Thoracic aorta (tissue), 2 donors: ENCODE measurements at regions not wholly inside any gene's neighbourhood (a gene's known extent, or its start where the extent isn't known, plus 50 kb on each side); places are given as distances from the start of the nearest gene placed in this dataset.

ENCODE experiments used
- ATAC-seq: fragments of 150-250 bp; one replicate; pipeline ENCODE4 v1.8.0; 2017; ENCODE audit warnings: low read depth; ENCODE audit not compliant: insufficient number of reproducible peaks, low FRiP score
- DNase-seq: peaks from one replicate; pipeline ENCODE4 v3.0.0-alpha.2; 2020; ENCODE audit warnings: low spot score
- H3K27ac ChIP-seq, 2 donors: fragments of 200-600 bp; sonication (generic); 1 replicate in 1 of 2; 2 replicates in 1 of 2; pipeline ENCODE4 v1.5.1; 2016; ENCODE audit warnings: mild to moderate bottlenecking in 2 of 2, moderate library complexity in 2 of 2
- H3K27me3 ChIP-seq: fragments of 200-600 bp; sonication (generic); replicated peaks from 2 replicates; pipeline ENCODE4 v1.6.0; 2016; ENCODE audit warnings: mild to moderate bottlenecking; ENCODE audit not compliant: insufficient read depth
- H3K36me3 ChIP-seq: fragments of 200-600 bp; sonication (generic); one replicate; pipeline ENCODE4 v1.5.1; 2016
- H3K4me1 ChIP-seq, 2 donors: fragments of 200-600 bp; sonication (generic); 1 replicate in 1 of 2; 2 replicates in 1 of 2; pipeline versions ENCODE4 v1.5.1 to v1.6.0; 2016; ENCODE audit warnings: low read depth in 2 of 2, mild to moderate bottlenecking in 1 of 2; ENCODE audit not compliant: control insufficient read depth in 1 of 2
- H3K4me3 ChIP-seq: fragments of 200-600 bp; sonication (generic); 2 replicates; pipeline ENCODE4 v1.5.1; 2016; ENCODE audit warnings: mild to moderate bottlenecking
- H3K9me3 ChIP-seq: fragments of 200-600 bp; sonication (generic); 2 replicates; pipeline ENCODE4 v1.5.1; 2016
- TF ChIP-seq, protein P1 (sequence below): fragments of 200-600 bp; sonication (generic); IDR thresholded peaks from one replicate; pipeline ENCODE4 v1.5.1; 2019; ENCODE audit warnings: antibody characterized with exemption

DNA sequence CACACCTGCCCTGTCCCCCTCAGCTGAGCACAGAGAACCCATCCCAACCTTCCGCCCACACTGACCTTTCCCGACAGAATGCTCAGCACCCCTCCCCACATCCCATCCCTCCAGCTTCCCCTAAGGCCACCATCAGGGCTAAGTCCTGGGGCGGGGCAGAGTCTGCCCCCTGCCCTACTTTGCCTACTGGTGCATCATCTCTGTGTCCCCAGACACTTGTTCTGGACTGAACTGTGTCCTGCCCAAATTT lies 109.8 kb downstream of the CTTN start:
- TF ChIP-seq, protein P1, sequence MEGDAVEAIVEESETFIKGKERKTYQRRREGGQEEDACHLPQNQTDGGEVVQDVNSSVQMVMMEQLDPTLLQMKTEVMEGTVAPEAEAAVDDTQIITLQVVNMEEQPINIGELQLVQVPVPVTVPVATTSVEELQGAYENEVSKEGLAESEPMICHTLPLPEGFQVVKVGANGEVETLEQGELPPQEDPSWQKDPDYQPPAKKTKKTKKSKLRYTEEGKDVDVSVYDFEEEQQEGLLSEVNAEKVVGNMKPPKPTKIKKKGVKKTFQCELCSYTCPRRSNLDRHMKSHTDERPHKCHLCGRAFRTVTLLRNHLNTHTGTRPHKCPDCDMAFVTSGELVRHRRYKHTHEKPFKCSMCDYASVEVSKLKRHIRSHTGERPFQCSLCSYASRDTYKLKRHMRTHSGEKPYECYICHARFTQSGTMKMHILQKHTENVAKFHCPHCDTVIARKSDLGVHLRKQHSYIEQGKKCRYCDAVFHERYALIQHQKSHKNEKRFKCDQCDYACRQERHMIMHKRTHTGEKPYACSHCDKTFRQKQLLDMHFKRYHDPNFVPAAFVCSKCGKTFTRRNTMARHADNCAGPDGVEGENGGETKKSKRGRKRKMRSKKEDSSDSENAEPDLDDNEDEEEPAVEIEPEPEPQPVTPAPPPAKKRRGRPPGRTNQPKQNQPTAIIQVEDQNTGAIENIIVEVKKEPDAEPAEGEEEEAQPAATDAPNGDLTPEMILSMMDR, result no peak
- H3K4me3 ChIP-seq, result no peak overlapping the region
- H3K36me3 ChIP-seq, result no peaks in the 10 kb centered on the region
- peaks cover 12% of the 10 kb centered on the region for H3K9me3 ChIP-seq
- ATAC-seq, result no peak
- no peaks in the 10 kb centered on the region for H3K27me3 ChIP-seq
- no peaks in the 10 kb centered on the region for H3K4me1 ChIP-seq
- no peak overlapping the region for H3K27ac ChIP-seq
- DNase-seq, result no peak

GRCh38 chr11:70509476-70509875 lies 111.1 kb downstream of the CTTN start:
- Histone ChIP-seq H3K4me1 (no peaks in the 10 kb centered on the region), H3K4me3 (no peak overlapping the region), H3K36me3 (no peaks in the 10 kb centered on the region), H3K27me3 (no peaks in the 10 kb centered on the region), H3K27ac (no peak overlapping the region), H3K9me3 (peaks cover 17% of the 10 kb centered on the region)
- DNase-seq (no peak), ATAC-seq (no peak)
- TF ChIP-seq, protein P1, result no peak

GRCh38 chr11:70510106-70510505 lies 111.8 kb downstream of the CTTN start:
- H3K9me3 ChIP-seq, result peaks cover 17% of the 10 kb centered on the region
- ATAC-seq (no peak), DNase-seq (no peak)

DNA sequence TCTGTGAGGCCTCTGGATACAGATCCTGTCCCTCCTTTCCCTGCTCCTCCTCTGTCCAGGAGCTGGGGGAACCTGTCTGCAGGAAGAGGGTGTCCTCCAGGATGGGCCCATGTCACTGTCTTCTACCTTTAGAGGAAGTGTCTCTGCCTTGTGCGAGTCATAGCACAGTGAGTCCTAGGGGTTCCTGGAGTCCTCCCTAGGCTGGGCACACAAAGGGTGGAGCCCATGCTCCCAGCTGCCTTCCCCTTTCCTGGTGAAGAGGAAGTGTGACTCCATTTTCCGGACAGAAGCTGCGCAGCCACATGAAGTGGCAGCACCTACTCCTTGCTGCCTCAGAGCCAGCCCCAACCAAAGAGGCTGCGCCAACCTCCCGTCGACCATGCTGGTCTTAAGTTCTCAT lies 112.2 kb downstream of the CTTN start:
- DNase-seq, result no peak
- ATAC-seq, result no peak

More at GRCh38 chr11:70510106-70510505, 111.8 kb downstream of the CTTN start:
- H3K36me3 ChIP-seq, result no peaks in the 10 kb centered on the region
- H3K4me3 ChIP-seq, result no peak overlapping the region
- H3K27me3 ChIP-seq, result no peaks in the 10 kb centered on the region
- TF ChIP-seq, protein P1, result no peak
- H3K4me1 ChIP-seq, result no peaks in the 10 kb centered on the region
- no peak overlapping the region for H3K27ac ChIP-seq

DNA sequence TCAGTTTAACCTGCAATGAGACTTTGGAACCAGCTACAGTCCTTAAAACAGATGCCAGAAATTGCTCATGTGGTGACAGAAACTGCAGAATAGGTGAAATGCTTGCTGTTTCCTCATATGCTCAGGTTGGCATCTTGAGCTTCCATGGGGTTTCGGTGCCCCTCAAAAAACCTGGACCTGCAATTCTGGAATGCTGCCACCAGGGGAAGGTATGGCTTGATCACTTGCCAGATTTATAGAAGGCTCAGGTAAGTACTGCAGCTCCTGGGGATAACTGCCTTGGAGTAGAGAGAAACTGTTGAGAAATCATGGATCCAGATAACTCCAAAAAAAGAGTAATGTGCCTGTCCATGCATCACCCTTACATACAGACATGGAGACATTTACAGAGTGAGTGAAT lies 113.0 kb downstream of the CTTN start:
- Histone ChIP-seq H3K4me3 (no peak overlapping the region), H3K27ac (no peak overlapping the region), H3K36me3 (no peaks in the 10 kb centered on the region), H3K9me3 (peaks cover 17% of the 10 kb centered on the region), H3K4me1 (no peaks in the 10 kb centered on the region), H3K27me3 (no peaks in the 10 kb centered on the region)
- DNase-seq (no peak), ATAC-seq (no peak)
- TF ChIP-seq, protein P1, result no peak

More for the DNA sequence above, 112.2 kb downstream of the CTTN start:
- Histone ChIP-seq H3K4me3 (no peak overlapping the region), H3K9me3 (peaks cover 17% of the 10 kb centered on the region), H3K36me3 (no peaks in the 10 kb centered on the region), H3K27me3 (no peaks in the 10 kb centered on the region), H3K4me1 (no peaks in the 10 kb centered on the region), H3K27ac (no peak overlapping the region)
- TF ChIP-seq, protein P1, result no peak
